Stomach (tissue), 4 donors: ENCODE measurements at regions not wholly inside any gene's neighbourhood (a gene's known extent, or its start where the extent isn't known, plus 50 kb on each side); places are given as distances from the start of the nearest gene placed in this dataset.

ENCODE experiments used
- EP300 ChIP-seq: sonication (generic); formaldehyde crosslinking; IDR thresholded peaks from one replicate; pipeline ENCODE4 v1.6.1; 2017; ENCODE audit warnings: antibody characterized with exemption
- POLR2A ChIP-seq, 4 donors: fragments of 450-650 bp; IDR thresholded peaks; one replicate each; pipeline ENCODE4 v1.6.1; 2016; ENCODE audit warnings: antibody characterized with exemption in 4 of 4, control low read depth in 2 of 4, mild to moderate bottlenecking in 1 of 4, moderate library complexity in 1 of 4
- POLR2AphosphoS5 ChIP-seq, 3 donors: sonication (generic); formaldehyde crosslinking; IDR thresholded peaks; one replicate each; pipeline ENCODE4 v1.6.1; 2016; ENCODE audit warnings: antibody characterized with exemption in 3 of 3
- TF ChIP-seq, protein P1 (sequence below), 7 experiments: fragments of 450-650 bp in 4 of 7; fragments of 200-600 bp in 3 of 7; sonication (generic) in 3 of 7; IDR thresholded peaks; one replicate each; pipeline ENCODE4 v1.5.1; 2016 to 2019; ENCODE audit warnings: antibody characterized with exemption in 7 of 7, control low read depth in 2 of 7, mild to moderate bottlenecking in 1 of 7

DNA sequence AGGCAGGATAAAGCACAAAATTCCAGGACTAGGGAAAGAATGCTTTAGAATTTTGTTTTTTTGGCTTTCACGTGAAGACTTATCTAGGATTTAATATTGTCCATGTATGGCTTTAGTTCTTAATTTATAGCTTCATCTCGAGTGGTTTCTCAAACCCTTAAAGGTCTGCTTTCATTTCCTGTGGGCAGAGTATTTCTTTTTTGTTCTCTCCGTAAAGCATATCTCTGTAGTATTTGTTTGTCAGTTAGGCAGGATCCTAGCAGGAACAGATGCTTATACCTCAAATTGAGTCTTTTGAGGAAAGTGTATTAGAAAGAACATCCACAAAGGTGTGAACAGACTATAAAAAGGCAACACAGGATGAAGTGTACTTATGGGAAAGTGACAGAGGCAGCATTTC lies 697.1 kb upstream of the SEL1L start:
- TF ChIP-seq POLR2A (IDR thresholded peaks at IDR 0.05): no peak
- TF ChIP-seq EP300: no peak
- TF ChIP-seq, protein P1, sequence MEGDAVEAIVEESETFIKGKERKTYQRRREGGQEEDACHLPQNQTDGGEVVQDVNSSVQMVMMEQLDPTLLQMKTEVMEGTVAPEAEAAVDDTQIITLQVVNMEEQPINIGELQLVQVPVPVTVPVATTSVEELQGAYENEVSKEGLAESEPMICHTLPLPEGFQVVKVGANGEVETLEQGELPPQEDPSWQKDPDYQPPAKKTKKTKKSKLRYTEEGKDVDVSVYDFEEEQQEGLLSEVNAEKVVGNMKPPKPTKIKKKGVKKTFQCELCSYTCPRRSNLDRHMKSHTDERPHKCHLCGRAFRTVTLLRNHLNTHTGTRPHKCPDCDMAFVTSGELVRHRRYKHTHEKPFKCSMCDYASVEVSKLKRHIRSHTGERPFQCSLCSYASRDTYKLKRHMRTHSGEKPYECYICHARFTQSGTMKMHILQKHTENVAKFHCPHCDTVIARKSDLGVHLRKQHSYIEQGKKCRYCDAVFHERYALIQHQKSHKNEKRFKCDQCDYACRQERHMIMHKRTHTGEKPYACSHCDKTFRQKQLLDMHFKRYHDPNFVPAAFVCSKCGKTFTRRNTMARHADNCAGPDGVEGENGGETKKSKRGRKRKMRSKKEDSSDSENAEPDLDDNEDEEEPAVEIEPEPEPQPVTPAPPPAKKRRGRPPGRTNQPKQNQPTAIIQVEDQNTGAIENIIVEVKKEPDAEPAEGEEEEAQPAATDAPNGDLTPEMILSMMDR (IDR thresholded peaks at IDR 0.05): no peak
- no peak for TF ChIP-seq POLR2AphosphoS5 (IDR thresholded peaks at IDR 0.05)
